Astrocyte (in vitro differentiated cells and primary cell): ENCODE measurements at regions not wholly inside any gene's neighbourhood (a gene's known extent, or its start where the extent isn't known, plus 50 kb on each side); places are given as distances from the start of the nearest gene placed in this dataset.

Experiments
- DNase-seq: peaks from one replicate; pipeline ENCODE4 v3.0.0-alpha.2; 2010; ENCODE audit warnings: low read depth
- FAIRE-seq: peaks from 2 replicates; lab custom pipeline; 2011; peaks lifted over from hg19 to GRCh38; lab: Jason Lieb, UNC
- H2AFZ ChIP-seq: 2 replicates; pipeline ENCODE4 v1.6.0; 2012; ENCODE audit warnings: low read depth, low read length, inconsistent platforms
- H3K27ac ChIP-seq: 2 replicates; pipeline ENCODE4 v1.5.1; 2011; ENCODE audit warnings: low read depth, low read length, inconsistent platforms
- H3K27me3 ChIP-seq: 2 replicates; pipeline ENCODE4 v1.6.0; 2011; ENCODE audit warnings: low read length, inconsistent platforms; ENCODE audit not compliant: insufficient read depth
- H3K36me3 ChIP-seq: 2 replicates; pipeline ENCODE4 v1.5.1; 2011; ENCODE audit warnings: low read length, inconsistent platforms; ENCODE audit not compliant: insufficient read depth
- H3K4me1 ChIP-seq: 2 replicates; pipeline ENCODE4 v1.5.1; 2011; ENCODE audit warnings: low read length, inconsistent platforms; ENCODE audit not compliant: insufficient read depth
- H3K4me2 ChIP-seq: 2 replicates; pipeline ENCODE4 v1.6.0; 2012; ENCODE audit warnings: low read length, inconsistent platforms
- H3K4me3 ChIP-seq: 2 replicates; pipeline ENCODE4 v1.5.1; 2011; ENCODE audit warnings: low read depth, mild to moderate bottlenecking, low read length, inconsistent platforms; ENCODE audit not compliant: insufficient read depth
- H3K79me2 ChIP-seq: 2 replicates; pipeline ENCODE4 v1.6.0; 2012; ENCODE audit warnings: mild to moderate bottlenecking, low read length, inconsistent platforms; ENCODE audit not compliant: insufficient read depth
- H3K9ac ChIP-seq: 2 replicates; pipeline ENCODE4 v1.6.0; 2012; ENCODE audit warnings: mild to moderate bottlenecking, low read length, inconsistent platforms
- H3K9me3 ChIP-seq: 2 replicates; pipeline ENCODE4 v1.5.1; 2012; ENCODE audit warnings: low read depth, mild to moderate bottlenecking, low read length, inconsistent platforms; ENCODE audit not compliant: insufficient read depth
- H4K20me1 ChIP-seq: 2 replicates; pipeline ENCODE4 v1.6.0; 2012; ENCODE audit warnings: low read length, inconsistent platforms; ENCODE audit not compliant: insufficient read depth
- H3K27ac Mint-ChIP-seq: one replicate; pipeline ENCODE4 v1.8.0; 2021; ENCODE audit warnings: mild to moderate bottlenecking, mixed read lengths; ENCODE audit not compliant: unreplicated experiment
- H3K27me3 Mint-ChIP-seq: one replicate; pipeline ENCODE4 v1.8.0; 2021; ENCODE audit warnings: low read depth, mixed read lengths; ENCODE audit not compliant: unreplicated experiment
- H3K36me3 Mint-ChIP-seq: one replicate; pipeline ENCODE4 v1.8.0; 2021; ENCODE audit warnings: low read depth, mixed read lengths; ENCODE audit not compliant: unreplicated experiment
- H3K4me1 Mint-ChIP-seq: one replicate; pipeline ENCODE4 v1.8.0; 2021; ENCODE audit warnings: low read depth, mixed read lengths; ENCODE audit not compliant: unreplicated experiment
- H3K4me3 Mint-ChIP-seq: one replicate; pipeline ENCODE4 v1.8.0; 2021; ENCODE audit warnings: mild to moderate bottlenecking, moderate library complexity, mixed read lengths; ENCODE audit not compliant: unreplicated experiment
- H3K9me3 Mint-ChIP-seq: one replicate; pipeline ENCODE4 v1.8.0; 2021; ENCODE audit warnings: mild to moderate bottlenecking, mixed read lengths; ENCODE audit not compliant: unreplicated experiment
- EZH2 ChIP-seq: IDR thresholded peaks from 2 replicates; pipeline ENCODE4 v1.6.1; 2012; ENCODE audit warnings: mild to moderate bottlenecking, low read length, inconsistent platforms; ENCODE audit not compliant: insufficient read depth
- TF ChIP-seq, protein P1 (sequence below): IDR thresholded peaks from 2 replicates; pipeline ENCODE4 v1.5.1; 2011; ENCODE audit warnings: low read depth, mild to moderate bottlenecking, inconsistent platforms, low read length, moderate library complexity; ENCODE audit not compliant: insufficient read depth

DNA sequence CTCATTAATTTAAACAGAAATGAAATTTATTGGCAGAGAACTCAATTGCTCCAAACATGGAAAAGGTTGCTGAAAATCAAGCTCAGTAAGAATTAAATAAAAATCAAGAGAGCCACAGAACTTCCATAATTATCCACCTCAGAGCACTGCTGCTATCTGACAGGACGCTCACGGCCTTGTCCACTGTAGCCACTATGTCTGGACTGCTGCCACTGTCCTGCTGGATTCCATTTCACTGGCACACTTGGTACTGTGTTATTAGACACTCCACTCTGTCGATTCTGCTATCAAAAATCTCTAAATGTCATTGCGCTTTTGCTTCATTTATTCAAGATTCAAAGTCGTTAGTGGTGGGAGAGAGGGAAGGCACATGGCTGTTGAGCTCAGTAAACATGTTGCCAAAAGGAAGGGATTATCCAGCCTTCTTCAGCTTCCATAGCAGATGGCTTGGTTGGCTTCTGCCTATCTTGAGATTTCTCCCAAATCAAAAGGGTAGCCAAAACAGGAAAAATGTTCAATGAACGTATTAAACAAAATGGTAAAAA lies 815.0 kb downstream of the CDH18 start:
- Histone ChIP-seq H2AFZ (no peak overlapping the region), H4K20me1 (no peaks in the 10 kb centered on the region)
- H3K4me3 Mint-ChIP-seq, result no peak overlapping the region

DNA sequence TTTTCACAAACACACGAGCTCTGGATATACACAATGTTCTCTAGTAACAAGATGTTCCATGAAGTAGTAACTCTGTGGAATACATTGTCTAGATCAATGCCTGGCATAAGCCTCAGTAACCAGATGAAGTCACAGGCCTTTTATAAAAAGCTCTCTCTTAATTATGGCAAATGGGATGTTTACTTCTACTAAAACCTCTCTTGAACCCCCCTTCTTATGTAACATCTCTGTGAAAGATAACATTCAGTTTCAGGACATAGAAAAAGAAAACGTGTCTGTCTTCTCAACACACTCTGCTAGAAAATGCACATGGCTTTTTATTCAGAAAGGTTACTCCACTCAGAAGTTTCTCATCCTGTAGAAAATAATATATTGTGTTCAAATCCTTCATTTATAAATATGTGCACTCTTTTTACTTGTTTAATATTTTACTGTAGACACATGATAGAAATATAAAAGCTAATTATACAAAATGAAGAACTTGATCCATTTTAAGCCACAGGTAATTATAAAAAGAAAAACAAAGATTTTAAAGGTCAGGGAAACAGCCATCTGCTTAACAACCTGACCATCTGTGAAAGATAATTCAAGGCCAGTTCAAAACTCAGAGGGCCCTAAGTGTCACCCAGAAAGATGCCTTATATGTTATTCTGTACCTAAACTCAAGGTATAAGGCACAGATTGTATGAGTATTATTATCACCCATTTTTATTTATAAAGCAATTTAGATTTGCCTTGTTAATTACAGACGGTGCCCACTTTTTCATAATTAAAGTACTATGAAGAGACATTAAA lies 812.0 kb downstream of the CDH18 start:
- H3K4me3 Mint-ChIP-seq, result no peak overlapping the region
- no peaks in the 10 kb centered on the region for H3K4me1 ChIP-seq
- no peaks in the 10 kb centered on the region for H3K4me1 Mint-ChIP-seq
- H3K27me3 ChIP-seq, result no peaks in the 10 kb centered on the region
- DNase-seq, result no peak
- H3K36me3 ChIP-seq, result no peaks in the 10 kb centered on the region
- no peak for TF ChIP-seq EZH2
- TF ChIP-seq, protein P1, sequence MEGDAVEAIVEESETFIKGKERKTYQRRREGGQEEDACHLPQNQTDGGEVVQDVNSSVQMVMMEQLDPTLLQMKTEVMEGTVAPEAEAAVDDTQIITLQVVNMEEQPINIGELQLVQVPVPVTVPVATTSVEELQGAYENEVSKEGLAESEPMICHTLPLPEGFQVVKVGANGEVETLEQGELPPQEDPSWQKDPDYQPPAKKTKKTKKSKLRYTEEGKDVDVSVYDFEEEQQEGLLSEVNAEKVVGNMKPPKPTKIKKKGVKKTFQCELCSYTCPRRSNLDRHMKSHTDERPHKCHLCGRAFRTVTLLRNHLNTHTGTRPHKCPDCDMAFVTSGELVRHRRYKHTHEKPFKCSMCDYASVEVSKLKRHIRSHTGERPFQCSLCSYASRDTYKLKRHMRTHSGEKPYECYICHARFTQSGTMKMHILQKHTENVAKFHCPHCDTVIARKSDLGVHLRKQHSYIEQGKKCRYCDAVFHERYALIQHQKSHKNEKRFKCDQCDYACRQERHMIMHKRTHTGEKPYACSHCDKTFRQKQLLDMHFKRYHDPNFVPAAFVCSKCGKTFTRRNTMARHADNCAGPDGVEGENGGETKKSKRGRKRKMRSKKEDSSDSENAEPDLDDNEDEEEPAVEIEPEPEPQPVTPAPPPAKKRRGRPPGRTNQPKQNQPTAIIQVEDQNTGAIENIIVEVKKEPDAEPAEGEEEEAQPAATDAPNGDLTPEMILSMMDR, result no peak
- no peak for FAIRE-seq
- H3K9me3 Mint-ChIP-seq, result no peaks in the 10 kb centered on the region
- H3K4me3 ChIP-seq, result no peak overlapping the region
- H3K79me2 ChIP-seq, result no peaks in the 10 kb centered on the region
- no peak overlapping the region for H3K27ac Mint-ChIP-seq
- no peak overlapping the region for H3K4me2 ChIP-seq
- no peaks in the 10 kb centered on the region for H3K36me3 Mint-ChIP-seq
- no peak overlapping the region for H3K27ac ChIP-seq
- no peak overlapping the region for H2AFZ ChIP-seq
- no peaks in the 10 kb centered on the region for H4K20me1 ChIP-seq
- no peak overlapping the region for H3K9ac ChIP-seq
- no peaks in the 10 kb centered on the region for H3K27me3 Mint-ChIP-seq
- H3K9me3 ChIP-seq, result no peaks in the 10 kb centered on the region

More for the DNA sequence above, 815.0 kb downstream of the CDH18 start:
- TF ChIP-seq EZH2, result no peak
- TF ChIP-seq, protein P1, result no peak
- FAIRE-seq, result no peak
- no peaks in the 10 kb centered on the region for H3K36me3 ChIP-seq
- no peaks in the 10 kb centered on the region for H3K27me3 ChIP-seq
- H3K4me1 Mint-ChIP-seq, result no peaks in the 10 kb centered on the region
- H3K79me2 ChIP-seq, result no peaks in the 10 kb centered on the region
- no peak overlapping the region for H3K27ac Mint-ChIP-seq
- H3K9me3 Mint-ChIP-seq, result no peaks in the 10 kb centered on the region
- no peaks in the 10 kb centered on the region for H3K4me1 ChIP-seq
- H3K9ac ChIP-seq, result no peak overlapping the region
- DNase-seq, result no peak
- no peaks in the 10 kb centered on the region for H3K9me3 ChIP-seq
- no peaks in the 10 kb centered on the region for H3K36me3 Mint-ChIP-seq
- no peak overlapping the region for H3K4me3 ChIP-seq
- H3K27me3 Mint-ChIP-seq, result no peaks in the 10 kb centered on the region
- no peak overlapping the region for H3K4me2 ChIP-seq
- no peak overlapping the region for H3K27ac ChIP-seq

DNA sequence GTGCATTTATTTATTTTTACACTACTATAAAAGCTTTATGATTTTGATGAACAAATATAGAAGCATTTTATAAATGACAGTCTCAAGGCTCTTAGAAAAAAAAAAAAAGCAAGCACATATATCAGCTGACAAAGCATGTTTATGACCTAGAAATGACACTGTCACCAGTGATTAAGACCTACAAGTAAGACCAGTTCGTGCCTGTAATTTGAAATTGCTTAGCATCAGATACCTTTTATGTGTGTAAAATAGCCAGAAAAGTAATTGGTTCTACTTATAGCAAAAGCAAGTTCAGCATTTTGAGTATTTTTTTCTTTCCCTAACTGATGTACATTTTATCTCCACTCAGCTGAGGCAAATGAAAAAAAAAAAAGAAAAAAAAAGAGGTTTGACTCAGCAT lies 808.4 kb downstream of the CDH18 start:
- Mint-ChIP-seq H3K4me3 (no peak overlapping the region), H3K36me3 (no peaks in the 10 kb centered on the region), H3K27ac (no peak overlapping the region), H3K27me3 (no peaks in the 10 kb centered on the region), H3K4me1 (no peaks in the 10 kb centered on the region), H3K9me3 (no peaks in the 10 kb centered on the region)
- H3K4me3 ChIP-seq, result no peak overlapping the region
- H3K36me3 ChIP-seq, result no peaks in the 10 kb centered on the region
- H3K79me2 ChIP-seq, result no peaks in the 10 kb centered on the region
- no peak for DNase-seq
- no peak overlapping the region for H3K27ac ChIP-seq
- TF ChIP-seq, protein P1, result no peak
- H3K9ac ChIP-seq, result no peak overlapping the region
- H3K27me3 ChIP-seq, result no peaks in the 10 kb centered on the region
- H2AFZ ChIP-seq, result no peak overlapping the region
- H3K4me2 ChIP-seq, result no peak overlapping the region
- H3K4me1 ChIP-seq, result no peaks in the 10 kb centered on the region
- no peaks in the 10 kb centered on the region for H4K20me1 ChIP-seq
- H3K9me3 ChIP-seq, result peaks cover 3% of the 10 kb centered on the region
- no peak for FAIRE-seq
